Activated CD8-positive, alpha-beta T cell treated with anti-CD3 and anti-CD28 coated beads for 36 hours (primary cell): ENCODE measurements at regions not wholly inside any gene's neighbourhood (a gene's known extent, or its start where the extent isn't known, plus 50 kb on each side); places are given as distances from the start of the nearest gene placed in this dataset.
A peak's percentile ranks its signal among the peaks of the same experiment; 100 is the strongest.

Experiments
- ATAC-seq: fragments of 200-7000 bp; cut with Tn5 transposase; one replicate; pipeline ENCODE4 v1.10.0; 2021; ENCODE audit warnings: mild to moderate bottlenecking, moderate library complexity
- CTCF ChIA-PET: fragments of 350-600 bp; sonication (Branson Sonifier 250); formaldehyde crosslinking; loops from one replicate; lab custom pipeline; 2021; ENCODE audit warnings: antibody characterized with exemption; lab: Charles Lee
- POLR2A ChIA-PET: fragments of 350-600 bp; sonication (Branson Sonifier 250); formaldehyde crosslinking; loops from one replicate; lab custom pipeline; 2021; ENCODE audit warnings: antibody characterized with exemption; lab: Charles Lee
- DNase-seq: peaks from one replicate; pipeline ENCODE4 v3.0.0-alpha.2; 2020
- H3K27ac Mint-ChIP-seq: one replicate; pipeline ENCODE4 v1.8.0; 2021; ENCODE audit warnings: mild to moderate bottlenecking, mixed read lengths
- H3K27me3 Mint-ChIP-seq: one replicate; pipeline ENCODE4 v1.8.0; 2021; ENCODE audit warnings: mixed read lengths
- H3K36me3 Mint-ChIP-seq: one replicate; pipeline ENCODE4 v1.8.0; 2021; ENCODE audit warnings: low read depth, mixed read lengths
- H3K4me1 Mint-ChIP-seq: one replicate; pipeline ENCODE4 v1.8.0; 2021; ENCODE audit warnings: low read depth, mixed read lengths
- H3K4me3 Mint-ChIP-seq: one replicate; pipeline ENCODE4 v1.8.0; 2021; ENCODE audit warnings: mild to moderate bottlenecking, moderate library complexity, mixed read lengths
- H3K9me3 Mint-ChIP-seq: one replicate; pipeline ENCODE4 v1.8.0; 2021; ENCODE audit warnings: mixed read lengths
- CTCF ChIP-seq: fragments of 200-600 bp; IDR thresholded peaks from one replicate; pipeline ENCODE4 v1.8.0; 2022; ENCODE audit warnings: antibody characterized with exemption, mild to moderate bottlenecking
- intact Hi-C: fragments of 100-400 bp; cut with micrococcal nuclease; formaldehyde crosslinking; loops from one replicate; pipeline ENCODE4 v1.10.0; 2022

GRCh38 chr4:187603093-187604025 is 392.2 kb upstream of the ZFP42 start:
- no peak for TF ChIP-seq CTCF
- intact Hi-C loops, result no loop called here
- H3K4me1 Mint-ChIP-seq, result no peaks in the 10 kb centered on the region
- CTCF ChIA-PET, result no interaction called here
- POLR2A ChIA-PET, result no interaction called here
- no peaks in the 10 kb centered on the region for H3K27me3 Mint-ChIP-seq
- no peaks in the 10 kb centered on the region for H3K36me3 Mint-ChIP-seq
- DNase-seq (no peak), ATAC-seq (no peak)
- H3K9me3 Mint-ChIP-seq, result no peaks in the 10 kb centered on the region
- no peak overlapping the region for H3K27ac Mint-ChIP-seq
- no peak overlapping the region for H3K4me3 Mint-ChIP-seq

- no peak for TF ChIP-seq CTCF
- H3K27ac Mint-ChIP-seq, result no peak overlapping the region
- POLR2A ChIA-PET, result no interaction called here
- no peak for DNase-seq
- CTCF ChIA-PET, result no interaction called here
- intact Hi-C loops, result loop anchor here (5.0 kb wide), 1 partner anchor 1597 kb away; no protein-coding TSS in a partner anchor
- no peak overlapping the region for H3K4me3 Mint-ChIP-seq
- ATAC-seq, result no peak
- no peaks in the 10 kb centered on the region for H3K27me3 Mint-ChIP-seq
- no peaks in the 10 kb centered on the region for H3K36me3 Mint-ChIP-seq
- H3K4me1 Mint-ChIP-seq, result no peaks in the 10 kb centered on the region
- no peaks in the 10 kb centered on the region for H3K9me3 Mint-ChIP-seq
Observed at GRCh38 chr4:187604984-187605383, 390.6 kb upstream of the ZFP42 start.

- no peak overlapping the region for H3K4me3 Mint-ChIP-seq
- H3K9me3 Mint-ChIP-seq, result peaks cover 1% of the 10 kb centered on the region
- intact Hi-C loops, result loop anchor here (5.0 kb wide), 1 partner anchor 1596 kb away; no protein-coding TSS in a partner anchor
- H3K27me3 Mint-ChIP-seq, result no peaks in the 10 kb centered on the region
- no peak overlapping the region for H3K27ac Mint-ChIP-seq
- TF ChIP-seq CTCF, result peak; percentile 79
- ATAC-seq, result no peak
- ChIA-PET CTCF (interaction anchor here (0.9 kb wide), 1 partner anchor 16 kb away, joined by 3 read pairs; no protein-coding TSS in a partner anchor), POLR2A (interaction anchor here (0.6 kb wide), 1 partner anchor 508 kb away, joined by 3 read pairs; no protein-coding TSS in a partner anchor)
- peak; percentile 15 for DNase-seq
- H3K36me3 Mint-ChIP-seq, result no peaks in the 10 kb centered on the region
- H3K4me1 Mint-ChIP-seq, result no peaks in the 10 kb centered on the region
Observed at GRCh38 chr4:187606581-187606980, 389.0 kb upstream of the ZFP42 start.

DNA sequence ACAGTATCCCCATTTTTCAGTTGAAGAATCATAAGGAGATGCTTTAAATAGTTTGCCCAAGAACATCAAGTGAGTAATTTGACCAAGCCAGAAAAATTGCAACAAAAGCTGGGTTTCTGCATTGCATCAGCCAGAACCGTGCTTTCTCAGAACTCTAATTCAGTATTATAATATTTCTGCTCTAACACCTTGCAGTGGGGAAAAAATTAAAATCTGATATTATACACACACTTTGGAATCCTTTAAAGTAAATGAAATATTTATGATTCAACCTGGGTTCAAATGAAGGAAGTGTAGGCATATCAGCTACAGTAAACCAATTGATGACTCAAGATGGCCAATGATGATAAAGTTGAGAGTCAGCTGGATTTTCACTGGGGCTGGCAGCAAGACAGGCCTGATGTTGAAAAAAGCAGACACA is 387.6 kb upstream of the ZFP42 start:
- DNase-seq, result no peak
- no peak for ATAC-seq
- CTCF ChIA-PET, result no interaction called here
- Mint-ChIP-seq H3K9me3 (peaks cover 1% of the 10 kb centered on the region), H3K36me3 (no peaks in the 10 kb centered on the region), H3K4me1 (no peaks in the 10 kb centered on the region), H3K27ac (no peak overlapping the region), H3K4me3 (no peak overlapping the region), H3K27me3 (no peaks in the 10 kb centered on the region)
- TF ChIP-seq CTCF, result no peak
- intact Hi-C loops, result loop anchor here (5.0 kb wide), 1 partner anchor 1594 kb away; no protein-coding TSS in a partner anchor
- POLR2A ChIA-PET, result no interaction called here

GRCh38 chr4:187612301-187612700 is 383.3 kb upstream of the ZFP42 start:
- H3K27me3 Mint-ChIP-seq, result no peaks in the 10 kb centered on the region
- ATAC-seq, result no peak
- H3K36me3 Mint-ChIP-seq, result no peaks in the 10 kb centered on the region
- TF ChIP-seq CTCF, result no peak
- no peak for DNase-seq
- intact Hi-C loops, result no loop called here
- H3K27ac Mint-ChIP-seq, result no peak overlapping the region
- peaks cover 1% of the 10 kb centered on the region for H3K9me3 Mint-ChIP-seq
- H3K4me3 Mint-ChIP-seq, result no peak overlapping the region
- POLR2A ChIA-PET, result no interaction called here
- no peaks in the 10 kb centered on the region for H3K4me1 Mint-ChIP-seq
- CTCF ChIA-PET, result no interaction called here
